ENCODE measurements at regions not wholly inside any gene's neighbourhood (a gene's known extent, or its start where the extent isn't known, plus 50 kb on each side); places are given as distances from the start of the nearest gene placed in this dataset.

GRCh38 chr15:93476491-93477177, 387.6 kb upstream of the RGMA start:
- TF ChIP-seq POLR2AphosphoS5 (IDR thresholded peaks at IDR 0.05; ENCODE audit: low read depth, low read length) (no peak), POLR2A (IDR thresholded peaks at IDR 0.05; ENCODE audit: low read depth, low read length) (no peak)
